WERI-Rb-1 (cell line): ENCODE measurements at regions not wholly inside any gene's neighbourhood (a gene's known extent, or its start where the extent isn't known, plus 50 kb on each side); places are given as distances from the start of the nearest gene placed in this dataset.

Experiments
- DNase-seq: peaks from one replicate; pipeline ENCODE4 v3.0.0-alpha.2; 2020
- H3K27ac ChIP-seq: fragments of 250-450 bp; sonication (Bioruptor Pico); 2 replicates; pipeline ENCODE4 v1.5.1; 2020; ENCODE audit warnings: mild to moderate bottlenecking, moderate library complexity
- H3K27me3 ChIP-seq: fragments of 250-450 bp; sonication (Bioruptor Pico); 2 replicates; pipeline ENCODE4 v1.5.1; 2021; ENCODE audit warnings: mild to moderate bottlenecking, low read depth, moderate library complexity; ENCODE audit not compliant: insufficient read depth, severe bottlenecking
- H3K36me3 ChIP-seq: fragments of 250-450 bp; sonication (Bioruptor Pico); 2 replicates; pipeline ENCODE4 v1.5.1; 2020; ENCODE audit warnings: mild to moderate bottlenecking, moderate library complexity
- H3K4me3 ChIP-seq: 2 replicates; pipeline ENCODE4 v1.5.1; 2011; ENCODE audit warnings: low read depth, mild to moderate bottlenecking, control low read depth, low read length
- H3K9me3 ChIP-seq: fragments of 250-450 bp; sonication (Bioruptor Pico); 2 replicates; pipeline ENCODE4 v1.5.1; 2021; ENCODE audit warnings: mild to moderate bottlenecking, moderate library complexity; ENCODE audit not compliant: severe bottlenecking
- CTCF ChIP-seq: IDR thresholded peaks from 2 replicates; pipeline ENCODE4 v1.5.1; 2011; ENCODE audit warnings: low read depth, mild to moderate bottlenecking, control low read depth, inconsistent platforms, low read length

DNA sequence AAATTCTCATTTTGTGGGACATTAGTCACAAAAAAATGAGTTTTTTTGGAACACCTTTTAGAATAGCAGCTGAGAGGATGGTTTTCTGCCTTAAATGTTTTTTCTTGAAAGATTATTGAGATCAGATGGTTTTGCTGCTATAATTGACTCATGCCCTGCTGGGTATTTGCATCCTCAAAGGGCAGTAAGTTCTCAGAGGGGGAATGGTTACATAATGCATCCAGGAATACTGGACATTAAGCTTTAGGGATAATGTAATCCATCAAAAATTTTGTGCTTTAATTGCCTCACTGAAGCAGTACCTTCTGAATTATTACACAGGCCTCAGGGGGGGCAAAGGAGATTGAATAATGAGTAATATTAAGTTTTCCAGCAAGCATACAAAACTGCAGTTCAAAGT lies 866.3 kb upstream of the SPRY2 start:
- Histone ChIP-seq H3K27me3 (no peaks in the 10 kb centered on the region), H3K27ac (no peak overlapping the region), H3K4me3 (no peak overlapping the region), H3K9me3 (no peaks in the 10 kb centered on the region), H3K36me3 (no peaks in the 10 kb centered on the region)
- no peak for TF ChIP-seq CTCF
- no peak for DNase-seq

- H3K27me3 ChIP-seq, result no peaks in the 10 kb centered on the region
- H3K9me3 ChIP-seq, result no peaks in the 10 kb centered on the region
- H3K4me3 ChIP-seq, result no peak overlapping the region
- no peak overlapping the region for H3K27ac ChIP-seq
- no peaks in the 10 kb centered on the region for H3K36me3 ChIP-seq
- TF ChIP-seq CTCF, result no peak
- DNase-seq, result no peak
Measured at GRCh38 chr13:81203783-81204182, 862.9 kb upstream of the SPRY2 start.

- Histone ChIP-seq H3K27ac (no peak overlapping the region), H3K9me3 (no peaks in the 10 kb centered on the region), H3K4me3 (no peak overlapping the region), H3K27me3 (no peaks in the 10 kb centered on the region), H3K36me3 (no peaks in the 10 kb centered on the region)
- TF ChIP-seq CTCF, result no peak
- no peak for DNase-seq
Measured at GRCh38 chr13:81199956-81200355, 859.0 kb upstream of the SPRY2 start.

DNA sequence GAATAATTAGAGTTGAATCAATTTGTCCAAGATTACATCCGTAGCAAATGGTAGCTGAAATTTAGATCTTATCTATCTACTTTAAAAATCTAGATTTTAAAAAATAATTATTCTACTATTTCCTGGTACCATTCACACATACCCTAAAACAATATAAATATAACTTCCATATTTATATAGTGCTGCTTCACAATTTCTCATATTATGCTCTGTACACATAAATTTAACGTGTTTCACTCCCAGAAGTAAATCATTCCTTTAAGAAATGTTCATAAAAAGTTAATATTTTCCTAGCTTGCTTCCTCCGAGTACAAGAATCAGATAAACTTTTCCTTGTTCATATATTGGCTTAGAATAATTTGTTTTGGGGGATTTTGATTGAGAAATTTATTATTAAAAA lies 857.0 kb upstream of the SPRY2 start:
- Histone ChIP-seq H3K27ac (no peak overlapping the region), H3K27me3 (no peaks in the 10 kb centered on the region), H3K9me3 (no peaks in the 10 kb centered on the region), H3K36me3 (no peaks in the 10 kb centered on the region), H3K4me3 (no peak overlapping the region)
- TF ChIP-seq CTCF, result no peak
- DNase-seq, result no peak

DNA sequence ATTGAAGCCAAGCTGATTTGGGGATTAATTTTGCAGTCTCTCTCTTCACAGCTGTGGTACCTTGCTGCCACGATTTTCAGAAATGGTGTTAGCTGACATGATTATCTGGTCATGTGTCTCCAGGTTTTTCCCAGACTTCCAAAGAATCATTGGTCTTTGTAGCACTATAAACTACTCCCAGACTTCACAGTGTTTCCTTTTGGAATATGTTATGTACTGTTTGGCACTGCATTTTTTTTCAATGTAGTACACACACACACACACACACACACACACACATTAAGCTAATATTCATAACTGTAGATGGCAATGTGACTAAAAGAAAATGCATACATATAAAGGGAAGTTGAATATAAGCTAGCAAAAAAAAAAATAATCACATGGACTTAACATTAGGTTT lies 856.6 kb upstream of the SPRY2 start:
- DNase-seq, result no peak
- Histone ChIP-seq H3K27me3 (no peaks in the 10 kb centered on the region), H3K9me3 (no peaks in the 10 kb centered on the region), H3K4me3 (no peak overlapping the region), H3K36me3 (no peaks in the 10 kb centered on the region), H3K27ac (no peak overlapping the region)
- TF ChIP-seq CTCF, result no peak

GRCh38 chr13:81194362-81194761 lies 853.4 kb upstream of the SPRY2 start:
- Histone ChIP-seq H3K9me3 (no peaks in the 10 kb centered on the region), H3K4me3 (no peak overlapping the region), H3K36me3 (no peaks in the 10 kb centered on the region), H3K27ac (no peak overlapping the region), H3K27me3 (no peaks in the 10 kb centered on the region)
- no peak for TF ChIP-seq CTCF
- DNase-seq, result no peak
